ENCODE measurements at regions not wholly inside any gene's neighbourhood (a gene's known extent, or its start where the extent isn't known, plus 50 kb on each side); places are given as distances from the start of the nearest gene placed in this dataset.

DNA sequence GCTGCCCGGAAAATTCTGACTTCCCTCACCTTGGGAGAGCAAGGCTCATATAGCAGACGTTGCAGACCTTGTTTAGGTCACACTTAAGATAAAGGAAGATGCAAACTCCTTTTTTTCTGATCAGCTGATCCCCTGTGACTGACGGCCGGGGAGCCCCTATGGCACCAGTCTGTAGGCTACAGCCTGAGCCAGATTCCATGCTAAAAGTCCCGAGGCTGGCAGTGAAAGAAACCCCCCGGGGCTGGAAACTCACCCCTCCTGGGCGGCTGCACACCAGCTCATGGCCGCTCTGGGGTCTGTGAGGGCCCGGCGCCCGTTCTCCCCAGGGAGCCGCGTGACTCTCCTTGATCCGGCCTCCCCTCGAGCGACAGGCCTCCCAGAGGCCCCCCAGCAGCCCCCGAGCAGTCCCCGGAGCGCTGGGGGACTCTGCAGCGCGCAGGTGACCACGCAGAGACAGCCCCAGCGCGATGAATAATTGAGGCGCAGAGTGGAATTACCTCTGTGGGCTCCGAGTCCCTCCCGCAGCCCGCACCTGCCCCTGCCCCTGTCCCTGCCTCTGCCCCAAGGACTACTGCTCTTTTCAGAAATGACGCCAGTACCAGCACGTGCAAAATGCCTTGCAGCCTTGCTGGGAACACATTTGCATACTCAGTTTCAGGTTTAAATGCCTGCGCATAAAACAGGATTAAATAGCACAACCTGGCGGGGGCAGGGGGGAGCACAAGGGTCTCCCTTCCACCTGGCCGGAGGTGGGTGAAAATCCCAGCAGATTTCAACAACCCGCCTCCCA, 62.6 kb upstream of the CLDN14 start:
- TF ChIP-seq, protein P1, sequence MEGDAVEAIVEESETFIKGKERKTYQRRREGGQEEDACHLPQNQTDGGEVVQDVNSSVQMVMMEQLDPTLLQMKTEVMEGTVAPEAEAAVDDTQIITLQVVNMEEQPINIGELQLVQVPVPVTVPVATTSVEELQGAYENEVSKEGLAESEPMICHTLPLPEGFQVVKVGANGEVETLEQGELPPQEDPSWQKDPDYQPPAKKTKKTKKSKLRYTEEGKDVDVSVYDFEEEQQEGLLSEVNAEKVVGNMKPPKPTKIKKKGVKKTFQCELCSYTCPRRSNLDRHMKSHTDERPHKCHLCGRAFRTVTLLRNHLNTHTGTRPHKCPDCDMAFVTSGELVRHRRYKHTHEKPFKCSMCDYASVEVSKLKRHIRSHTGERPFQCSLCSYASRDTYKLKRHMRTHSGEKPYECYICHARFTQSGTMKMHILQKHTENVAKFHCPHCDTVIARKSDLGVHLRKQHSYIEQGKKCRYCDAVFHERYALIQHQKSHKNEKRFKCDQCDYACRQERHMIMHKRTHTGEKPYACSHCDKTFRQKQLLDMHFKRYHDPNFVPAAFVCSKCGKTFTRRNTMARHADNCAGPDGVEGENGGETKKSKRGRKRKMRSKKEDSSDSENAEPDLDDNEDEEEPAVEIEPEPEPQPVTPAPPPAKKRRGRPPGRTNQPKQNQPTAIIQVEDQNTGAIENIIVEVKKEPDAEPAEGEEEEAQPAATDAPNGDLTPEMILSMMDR (IDR thresholded peaks at IDR 0.05), result 0 out of 2 replicates have a peak, but pooled peaks have one; percentile 29
- no peak for TF ChIP-seq GABPB1 (CRISPR knock-in tag; IDR thresholded peaks at IDR 0.05)
- TF ChIP-seq, protein P2, sequence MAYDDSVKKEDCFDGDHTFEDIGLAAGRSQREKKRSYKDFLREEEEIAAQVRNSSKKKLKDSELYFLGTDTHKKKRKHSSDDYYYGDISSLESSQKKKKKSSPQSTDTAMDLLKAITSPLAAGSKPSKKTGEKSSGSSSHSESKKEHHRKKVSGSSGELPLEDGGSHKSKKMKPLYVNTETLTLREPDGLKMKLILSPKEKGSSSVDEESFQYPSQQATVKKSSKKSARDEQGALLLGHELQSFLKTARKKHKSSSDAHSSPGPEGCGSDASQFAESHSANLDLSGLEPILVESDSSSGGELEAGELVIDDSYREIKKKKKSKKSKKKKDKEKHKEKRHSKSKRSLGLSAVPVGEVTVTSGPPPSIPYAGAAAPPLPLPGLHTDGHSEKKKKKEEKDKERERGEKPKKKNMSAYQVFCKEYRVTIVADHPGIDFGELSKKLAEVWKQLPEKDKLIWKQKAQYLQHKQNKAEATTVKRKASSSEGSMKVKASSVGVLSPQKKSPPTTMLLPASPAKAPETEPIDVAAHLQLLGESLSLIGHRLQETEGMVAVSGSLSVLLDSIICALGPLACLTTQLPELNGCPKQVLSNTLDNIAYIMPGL (CRISPR knock-in tag; IDR thresholded peaks at IDR 0.05), result no peak
- TF ChIP-seq, protein P3, sequence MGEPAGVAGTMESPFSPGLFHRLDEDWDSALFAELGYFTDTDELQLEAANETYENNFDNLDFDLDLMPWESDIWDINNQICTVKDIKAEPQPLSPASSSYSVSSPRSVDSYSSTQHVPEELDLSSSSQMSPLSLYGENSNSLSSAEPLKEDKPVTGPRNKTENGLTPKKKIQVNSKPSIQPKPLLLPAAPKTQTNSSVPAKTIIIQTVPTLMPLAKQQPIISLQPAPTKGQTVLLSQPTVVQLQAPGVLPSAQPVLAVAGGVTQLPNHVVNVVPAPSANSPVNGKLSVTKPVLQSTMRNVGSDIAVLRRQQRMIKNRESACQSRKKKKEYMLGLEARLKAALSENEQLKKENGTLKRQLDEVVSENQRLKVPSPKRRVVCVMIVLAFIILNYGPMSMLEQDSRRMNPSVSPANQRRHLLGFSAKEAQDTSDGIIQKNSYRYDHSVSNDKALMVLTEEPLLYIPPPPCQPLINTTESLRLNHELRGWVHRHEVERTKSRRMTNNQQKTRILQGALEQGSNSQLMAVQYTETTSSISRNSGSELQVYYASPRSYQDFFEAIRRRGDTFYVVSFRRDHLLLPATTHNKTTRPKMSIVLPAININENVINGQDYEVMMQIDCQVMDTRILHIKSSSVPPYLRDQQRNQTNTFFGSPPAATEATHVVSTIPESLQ (CRISPR knock-in tag; IDR thresholded peaks at IDR 0.05), result no peak
- TF ChIP-seq, protein P4, sequence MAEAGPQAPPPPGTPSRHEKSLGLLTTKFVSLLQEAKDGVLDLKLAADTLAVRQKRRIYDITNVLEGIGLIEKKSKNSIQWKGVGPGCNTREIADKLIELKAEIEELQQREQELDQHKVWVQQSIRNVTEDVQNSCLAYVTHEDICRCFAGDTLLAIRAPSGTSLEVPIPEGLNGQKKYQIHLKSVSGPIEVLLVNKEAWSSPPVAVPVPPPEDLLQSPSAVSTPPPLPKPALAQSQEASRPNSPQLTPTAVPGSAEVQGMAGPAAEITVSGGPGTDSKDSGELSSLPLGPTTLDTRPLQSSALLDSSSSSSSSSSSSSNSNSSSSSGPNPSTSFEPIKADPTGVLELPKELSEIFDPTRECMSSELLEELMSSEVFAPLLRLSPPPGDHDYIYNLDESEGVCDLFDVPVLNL (CRISPR knock-in tag; IDR thresholded peaks at IDR 0.05; ENCODE audit: borderline replicate concordance, low read depth), result no peak
- TF ChIP-seq JUN (CRISPR knock-in tag; IDR thresholded peaks at IDR 0.05), result no peak
- TF ChIP-seq, protein P5, sequence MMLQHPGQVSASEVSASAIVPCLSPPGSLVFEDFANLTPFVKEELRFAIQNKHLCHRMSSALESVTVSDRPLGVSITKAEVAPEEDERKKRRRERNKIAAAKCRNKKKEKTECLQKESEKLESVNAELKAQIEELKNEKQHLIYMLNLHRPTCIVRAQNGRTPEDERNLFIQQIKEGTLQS (CRISPR knock-in tag; conservative IDR thresholded peaks at IDR 0.05), result no peak
- TF ChIP-seq, protein P6, sequence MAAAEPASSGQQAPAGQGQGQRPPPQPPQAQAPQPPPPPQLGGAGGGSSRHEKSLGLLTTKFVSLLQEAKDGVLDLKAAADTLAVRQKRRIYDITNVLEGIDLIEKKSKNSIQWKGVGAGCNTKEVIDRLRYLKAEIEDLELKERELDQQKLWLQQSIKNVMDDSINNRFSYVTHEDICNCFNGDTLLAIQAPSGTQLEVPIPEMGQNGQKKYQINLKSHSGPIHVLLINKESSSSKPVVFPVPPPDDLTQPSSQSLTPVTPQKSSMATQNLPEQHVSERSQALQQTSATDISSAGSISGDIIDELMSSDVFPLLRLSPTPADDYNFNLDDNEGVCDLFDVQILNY (CRISPR knock-in tag; IDR thresholded peaks at IDR 0.05), result no peak
- TF ChIP-seq ZNF416 (CRISPR knock-in tag; IDR thresholded peaks at IDR 0.05), result no peak
- TF ChIP-seq, protein P7, sequence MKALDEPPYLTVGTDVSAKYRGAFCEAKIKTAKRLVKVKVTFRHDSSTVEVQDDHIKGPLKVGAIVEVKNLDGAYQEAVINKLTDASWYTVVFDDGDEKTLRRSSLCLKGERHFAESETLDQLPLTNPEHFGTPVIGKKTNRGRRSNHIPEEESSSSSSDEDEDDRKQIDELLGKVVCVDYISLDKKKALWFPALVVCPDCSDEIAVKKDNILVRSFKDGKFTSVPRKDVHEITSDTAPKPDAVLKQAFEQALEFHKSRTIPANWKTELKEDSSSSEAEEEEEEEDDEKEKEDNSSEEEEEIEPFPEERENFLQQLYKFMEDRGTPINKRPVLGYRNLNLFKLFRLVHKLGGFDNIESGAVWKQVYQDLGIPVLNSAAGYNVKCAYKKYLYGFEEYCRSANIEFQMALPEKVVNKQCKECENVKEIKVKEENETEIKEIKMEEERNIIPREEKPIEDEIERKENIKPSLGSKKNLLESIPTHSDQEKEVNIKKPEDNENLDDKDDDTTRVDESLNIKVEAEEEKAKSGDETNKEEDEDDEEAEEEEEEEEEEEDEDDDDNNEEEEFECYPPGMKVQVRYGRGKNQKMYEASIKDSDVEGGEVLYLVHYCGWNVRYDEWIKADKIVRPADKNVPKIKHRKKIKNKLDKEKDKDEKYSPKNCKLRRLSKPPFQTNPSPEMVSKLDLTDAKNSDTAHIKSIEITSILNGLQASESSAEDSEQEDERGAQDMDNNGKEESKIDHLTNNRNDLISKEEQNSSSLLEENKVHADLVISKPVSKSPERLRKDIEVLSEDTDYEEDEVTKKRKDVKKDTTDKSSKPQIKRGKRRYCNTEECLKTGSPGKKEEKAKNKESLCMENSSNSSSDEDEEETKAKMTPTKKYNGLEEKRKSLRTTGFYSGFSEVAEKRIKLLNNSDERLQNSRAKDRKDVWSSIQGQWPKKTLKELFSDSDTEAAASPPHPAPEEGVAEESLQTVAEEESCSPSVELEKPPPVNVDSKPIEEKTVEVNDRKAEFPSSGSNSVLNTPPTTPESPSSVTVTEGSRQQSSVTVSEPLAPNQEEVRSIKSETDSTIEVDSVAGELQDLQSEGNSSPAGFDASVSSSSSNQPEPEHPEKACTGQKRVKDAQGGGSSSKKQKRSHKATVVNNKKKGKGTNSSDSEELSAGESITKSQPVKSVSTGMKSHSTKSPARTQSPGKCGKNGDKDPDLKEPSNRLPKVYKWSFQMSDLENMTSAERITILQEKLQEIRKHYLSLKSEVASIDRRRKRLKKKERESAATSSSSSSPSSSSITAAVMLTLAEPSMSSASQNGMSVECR (CRISPR knock-in tag; IDR thresholded peaks at IDR 0.05; ENCODE audit: borderline replicate concordance), result no peak
- TF ChIP-seq ZNF232 (CRISPR knock-in tag; IDR thresholded peaks at IDR 0.05), result no peak
- no peak for TF ChIP-seq NFYB (CRISPR knock-in tag; conservative IDR thresholded peaks at IDR 0.05; ENCODE audit: low read depth)
- TF ChIP-seq ZNF219 (CRISPR knock-in tag; IDR thresholded peaks at IDR 0.05; ENCODE audit: borderline replicate concordance), result no peak
- TF ChIP-seq, protein P8, sequence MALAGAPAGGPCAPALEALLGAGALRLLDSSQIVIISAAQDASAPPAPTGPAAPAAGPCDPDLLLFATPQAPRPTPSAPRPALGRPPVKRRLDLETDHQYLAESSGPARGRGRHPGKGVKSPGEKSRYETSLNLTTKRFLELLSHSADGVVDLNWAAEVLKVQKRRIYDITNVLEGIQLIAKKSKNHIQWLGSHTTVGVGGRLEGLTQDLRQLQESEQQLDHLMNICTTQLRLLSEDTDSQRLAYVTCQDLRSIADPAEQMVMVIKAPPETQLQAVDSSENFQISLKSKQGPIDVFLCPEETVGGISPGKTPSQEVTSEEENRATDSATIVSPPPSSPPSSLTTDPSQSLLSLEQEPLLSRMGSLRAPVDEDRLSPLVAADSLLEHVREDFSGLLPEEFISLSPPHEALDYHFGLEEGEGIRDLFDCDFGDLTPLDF (CRISPR knock-in tag; IDR thresholded peaks at IDR 0.05), result no peak

Data from WTC11 (cell line).